ENCODE measurements at regions not wholly inside any gene's neighbourhood (a gene's known extent, or its start where the extent isn't known, plus 50 kb on each side); places are given as distances from the start of the nearest gene placed in this dataset.

DNA sequence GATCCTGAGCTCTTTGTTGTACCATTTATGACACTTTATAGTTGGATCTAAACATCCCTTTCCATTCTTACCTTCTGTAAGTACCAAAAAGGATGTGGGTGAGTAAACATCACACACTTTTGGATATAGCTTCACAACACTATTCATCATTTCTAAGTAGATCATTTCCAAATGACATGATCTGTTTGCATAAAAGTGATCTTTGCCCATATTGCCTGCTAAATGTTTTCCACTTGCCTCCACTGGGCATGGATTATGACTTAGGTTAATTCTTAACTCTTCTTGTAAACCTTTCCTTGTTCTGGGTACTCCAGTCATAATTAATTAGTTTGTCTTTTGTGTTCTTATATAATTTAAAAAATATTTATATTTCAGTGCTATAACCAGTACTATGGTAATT, 244.9 kb upstream of the AGA start:
- no peaks in the 10 kb centered on the region for H3K4me1 Mint-ChIP-seq
- H3K27me3 Mint-ChIP-seq, result peaks cover 7% of the 10 kb centered on the region
- no peak for ATAC-seq (replicated peaks)
- H3K36me3 Mint-ChIP-seq (ENCODE audit: low read depth), result no peaks in the 10 kb centered on the region
- no peaks in the 10 kb centered on the region for H3K9me3 Mint-ChIP-seq
- H3K27ac Mint-ChIP-seq, result no peak overlapping the region
- no peak overlapping the region for H3K4me3 Mint-ChIP-seq

DNA sequence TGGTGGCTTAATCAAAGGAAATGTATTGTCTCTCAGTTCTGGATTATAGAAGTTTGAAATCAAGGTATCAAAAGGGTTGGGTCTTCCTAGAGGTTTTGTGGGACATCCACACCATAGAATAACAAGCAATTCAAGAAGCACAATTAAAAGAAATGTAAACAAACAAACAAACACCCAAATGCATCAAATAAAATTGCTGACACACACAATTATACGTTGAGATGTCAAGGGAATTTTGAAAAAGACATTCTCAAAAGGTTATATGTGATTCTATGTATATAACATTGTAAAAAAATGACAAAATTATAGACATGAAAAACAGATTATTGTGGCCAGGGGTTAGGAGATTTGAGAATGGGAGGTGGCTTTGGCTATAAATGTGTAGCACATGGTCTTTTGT, 250.7 kb upstream of the AGA start:
- no peaks in the 10 kb centered on the region for H3K4me1 Mint-ChIP-seq
- no peaks in the 10 kb centered on the region for H3K36me3 Mint-ChIP-seq (ENCODE audit: low read depth)
- peaks cover 7% of the 10 kb centered on the region for H3K27me3 Mint-ChIP-seq
- no peak for ATAC-seq (replicated peaks)
- H3K9me3 Mint-ChIP-seq, result no peaks in the 10 kb centered on the region
- H3K27ac Mint-ChIP-seq, result no peak overlapping the region
- no peak overlapping the region for H3K4me3 Mint-ChIP-seq

DNA sequence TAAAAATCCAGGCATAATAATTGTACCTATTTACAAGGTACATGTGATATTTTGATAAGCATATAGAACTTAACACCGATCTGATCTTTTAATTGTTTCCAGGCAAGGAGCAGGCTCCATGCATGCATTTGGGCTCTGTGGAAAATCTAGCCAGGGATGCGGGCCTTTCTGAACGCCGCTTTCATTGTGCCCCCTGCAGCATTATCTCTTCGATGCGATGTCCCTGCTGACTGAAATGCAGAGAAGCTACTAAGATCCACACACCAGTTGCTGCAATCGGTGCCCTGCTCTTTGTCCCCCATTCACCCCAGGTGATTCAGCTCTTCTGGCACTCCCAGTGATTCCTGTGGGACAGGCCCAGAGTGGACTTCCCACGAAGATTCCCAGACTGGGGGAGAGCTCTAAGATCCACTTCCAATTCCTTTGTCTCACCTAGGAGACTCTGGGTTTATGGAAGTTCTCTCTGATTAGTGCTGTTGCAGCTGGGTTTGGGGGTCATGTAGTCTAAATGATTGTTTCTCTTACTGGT, 254.3 kb upstream of the AGA start:
- H3K9me3 Mint-ChIP-seq, result peaks cover 2% of the 10 kb centered on the region
- peaks cover 5% of the 10 kb centered on the region for H3K27me3 Mint-ChIP-seq
- H3K27ac Mint-ChIP-seq, result no peak overlapping the region
- H3K4me1 Mint-ChIP-seq, result no peaks in the 10 kb centered on the region
- H3K4me3 Mint-ChIP-seq, result no peak overlapping the region
- ATAC-seq (replicated peaks), result no peak
- no peaks in the 10 kb centered on the region for H3K36me3 Mint-ChIP-seq (ENCODE audit: low read depth)

DNA sequence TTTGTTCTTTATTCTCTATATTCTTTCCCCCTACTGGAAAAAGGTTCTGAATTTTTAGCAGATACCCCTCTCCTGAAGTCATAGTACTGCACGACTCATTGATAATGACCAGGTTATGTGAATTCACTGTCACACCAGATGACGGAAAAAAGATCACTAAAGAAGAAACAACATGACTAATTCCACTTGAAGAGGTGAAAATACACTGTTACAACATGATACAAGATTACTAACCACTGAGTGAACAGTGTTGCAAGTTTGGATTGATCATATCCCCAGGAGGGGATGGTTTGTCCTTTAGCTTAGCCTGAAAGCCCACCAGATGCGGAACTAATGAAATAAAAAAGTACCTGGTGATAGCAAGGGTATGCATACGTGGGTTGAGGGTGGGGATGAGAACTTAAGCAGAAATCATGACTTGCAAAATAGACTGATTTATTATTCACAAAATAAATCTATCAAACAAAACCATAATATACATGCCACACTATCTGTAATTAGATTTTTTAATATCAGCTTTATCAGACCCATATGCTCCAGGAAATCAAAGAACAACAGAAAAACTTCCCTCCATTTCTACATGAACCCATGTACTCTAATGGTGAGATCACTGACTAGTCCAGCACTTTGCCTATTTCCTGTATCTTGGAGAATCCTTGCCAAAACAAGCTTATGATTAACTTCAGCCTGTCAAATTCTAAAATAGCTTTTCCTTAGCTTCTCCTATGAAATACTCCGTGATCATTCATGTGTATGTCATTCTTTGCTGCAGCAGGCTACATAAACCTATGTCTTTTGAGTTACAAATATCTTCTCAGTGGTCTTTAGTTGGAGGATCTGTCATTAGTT, 257.4 kb upstream of the AGA start:
- ATAC-seq (replicated peaks), result no peak
- Mint-ChIP-seq H3K27me3 (peaks cover 6% of the 10 kb centered on the region), H3K4me3 (no peak overlapping the region), H3K36me3 (ENCODE audit: low read depth) (no peaks in the 10 kb centered on the region), H3K4me1 (no peaks in the 10 kb centered on the region), H3K9me3 (peaks cover 7% of the 10 kb centered on the region), H3K27ac (no peak overlapping the region)

DNA sequence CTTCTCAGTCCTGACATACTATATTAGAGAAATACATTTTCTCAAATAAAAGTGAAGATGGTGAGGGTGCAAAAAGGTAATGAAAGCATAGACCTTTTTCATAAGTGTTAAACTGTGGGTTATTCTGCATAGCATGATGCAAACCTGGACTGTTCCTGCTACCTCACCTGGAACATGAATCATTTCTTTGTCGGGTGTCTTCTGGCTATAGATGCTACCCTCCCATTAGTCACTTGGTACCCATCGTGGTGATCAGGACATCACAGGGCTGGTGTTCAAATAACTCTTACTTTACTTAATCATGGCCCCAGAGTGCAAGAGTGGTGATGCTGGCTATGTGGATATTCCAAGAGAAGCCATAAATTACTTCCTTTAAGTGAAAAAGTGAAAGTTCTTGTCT, 264.7 kb upstream of the AGA start:
- no peaks in the 10 kb centered on the region for H3K27me3 Mint-ChIP-seq
- peaks cover 1% of the 10 kb centered on the region for H3K9me3 Mint-ChIP-seq
- no peaks in the 10 kb centered on the region for H3K4me1 Mint-ChIP-seq
- H3K4me3 Mint-ChIP-seq, result no peak overlapping the region
- ATAC-seq (replicated peaks), result no peak
- H3K27ac Mint-ChIP-seq, result no peak overlapping the region
- no peaks in the 10 kb centered on the region for H3K36me3 Mint-ChIP-seq (ENCODE audit: low read depth)

DNA sequence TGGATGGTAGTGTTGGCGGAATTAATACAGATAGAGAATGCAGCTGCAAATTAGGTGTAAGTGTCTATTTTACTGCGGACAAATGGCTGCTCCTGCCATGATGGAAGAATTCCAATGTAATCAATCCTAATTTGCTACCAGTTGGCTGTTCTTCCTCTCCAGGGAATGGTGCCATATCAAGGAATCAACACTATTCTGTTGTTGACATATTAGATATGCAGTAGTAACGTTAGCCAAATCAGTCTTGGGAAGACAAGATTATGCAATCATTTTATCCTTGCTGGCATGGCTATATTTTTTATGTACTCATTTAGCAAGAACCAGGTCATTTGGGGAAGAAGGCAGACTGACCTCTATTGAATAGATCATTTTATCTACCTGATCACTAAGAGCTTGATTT, 271.2 kb upstream of the AGA start:
- H3K4me3 Mint-ChIP-seq, result no peak overlapping the region
- H3K27ac Mint-ChIP-seq, result no peak overlapping the region
- H3K27me3 Mint-ChIP-seq, result peaks cover 4% of the 10 kb centered on the region
- no peaks in the 10 kb centered on the region for H3K4me1 Mint-ChIP-seq
- ATAC-seq (replicated peaks), result no peak
- H3K9me3 Mint-ChIP-seq, result no peaks in the 10 kb centered on the region
- H3K36me3 Mint-ChIP-seq (ENCODE audit: low read depth), result no peaks in the 10 kb centered on the region

DNA sequence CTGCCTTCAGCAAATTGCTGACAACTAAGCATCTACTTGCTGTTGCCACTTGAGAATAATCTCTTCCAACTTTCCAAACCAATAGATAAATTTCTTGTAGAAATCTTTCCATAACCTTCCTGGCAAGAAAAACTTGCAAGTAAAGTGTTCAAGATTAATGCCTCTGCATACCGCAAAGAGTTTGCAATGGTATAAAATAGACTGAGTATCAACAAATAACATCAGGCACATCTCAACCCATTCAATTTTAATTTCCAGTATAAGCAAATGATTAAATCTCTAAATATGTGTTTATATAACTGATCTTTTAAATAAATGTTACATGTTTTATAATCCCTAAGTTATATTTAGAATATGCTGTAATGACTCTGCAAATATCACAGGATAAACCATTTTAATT, 275.2 kb upstream of the AGA start:
- Mint-ChIP-seq H3K4me3 (no peak overlapping the region), H3K4me1 (no peaks in the 10 kb centered on the region), H3K27ac (no peak overlapping the region), H3K36me3 (ENCODE audit: low read depth) (no peaks in the 10 kb centered on the region), H3K9me3 (no peaks in the 10 kb centered on the region), H3K27me3 (peaks cover 4% of the 10 kb centered on the region)
- no peak for ATAC-seq (replicated peaks)

DNA sequence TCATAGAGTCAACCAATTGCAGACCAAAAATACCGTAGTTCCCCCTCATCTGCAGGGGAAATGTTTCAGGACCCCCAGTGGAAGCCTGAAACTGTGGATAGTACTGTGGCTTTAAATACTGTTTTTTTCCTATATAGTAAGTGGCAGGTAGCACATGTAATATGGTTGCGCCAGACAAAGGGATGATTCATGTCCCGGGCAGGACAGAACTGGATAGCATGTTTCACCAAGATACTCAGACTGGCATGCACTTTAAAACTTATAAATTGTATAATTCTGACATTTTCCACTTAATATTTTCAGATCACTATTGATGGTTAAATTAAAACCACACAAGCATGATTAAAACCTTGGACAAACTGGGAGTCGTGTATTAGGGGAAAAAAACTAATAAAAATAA, 276.3 kb upstream of the AGA start:
- Mint-ChIP-seq H3K27ac (no peak overlapping the region), H3K4me3 (no peak overlapping the region), H3K9me3 (no peaks in the 10 kb centered on the region), H3K36me3 (ENCODE audit: low read depth) (no peaks in the 10 kb centered on the region), H3K4me1 (no peaks in the 10 kb centered on the region), H3K27me3 (peaks cover 4% of the 10 kb centered on the region)
- ATAC-seq (replicated peaks), result no peak

DNA sequence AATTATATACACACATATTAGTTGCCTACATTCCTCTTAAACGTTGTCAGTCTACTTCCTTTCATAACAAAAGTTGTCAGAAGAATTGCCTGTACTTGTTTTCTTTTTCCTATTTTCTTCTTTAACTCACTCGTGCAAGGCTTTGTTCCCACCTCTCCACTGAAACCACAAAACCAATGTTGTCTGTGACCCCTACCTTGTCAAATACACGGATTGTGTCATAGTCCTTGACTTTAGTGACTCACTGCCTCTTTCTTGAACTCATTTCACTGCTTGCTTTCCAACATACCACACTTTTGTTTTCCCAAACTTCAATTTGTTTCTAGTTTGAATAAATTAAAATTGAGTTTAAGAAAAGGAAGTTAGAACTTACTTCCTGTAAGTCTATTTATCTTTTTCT, 283.9 kb upstream of the AGA start:
- H3K9me3 Mint-ChIP-seq, result no peaks in the 10 kb centered on the region
- no peak overlapping the region for H3K27ac Mint-ChIP-seq
- H3K4me3 Mint-ChIP-seq, result no peak overlapping the region
- no peaks in the 10 kb centered on the region for H3K36me3 Mint-ChIP-seq (ENCODE audit: low read depth)
- ATAC-seq (replicated peaks), result no peak
- no peaks in the 10 kb centered on the region for H3K27me3 Mint-ChIP-seq
- no peaks in the 10 kb centered on the region for H3K4me1 Mint-ChIP-seq

DNA sequence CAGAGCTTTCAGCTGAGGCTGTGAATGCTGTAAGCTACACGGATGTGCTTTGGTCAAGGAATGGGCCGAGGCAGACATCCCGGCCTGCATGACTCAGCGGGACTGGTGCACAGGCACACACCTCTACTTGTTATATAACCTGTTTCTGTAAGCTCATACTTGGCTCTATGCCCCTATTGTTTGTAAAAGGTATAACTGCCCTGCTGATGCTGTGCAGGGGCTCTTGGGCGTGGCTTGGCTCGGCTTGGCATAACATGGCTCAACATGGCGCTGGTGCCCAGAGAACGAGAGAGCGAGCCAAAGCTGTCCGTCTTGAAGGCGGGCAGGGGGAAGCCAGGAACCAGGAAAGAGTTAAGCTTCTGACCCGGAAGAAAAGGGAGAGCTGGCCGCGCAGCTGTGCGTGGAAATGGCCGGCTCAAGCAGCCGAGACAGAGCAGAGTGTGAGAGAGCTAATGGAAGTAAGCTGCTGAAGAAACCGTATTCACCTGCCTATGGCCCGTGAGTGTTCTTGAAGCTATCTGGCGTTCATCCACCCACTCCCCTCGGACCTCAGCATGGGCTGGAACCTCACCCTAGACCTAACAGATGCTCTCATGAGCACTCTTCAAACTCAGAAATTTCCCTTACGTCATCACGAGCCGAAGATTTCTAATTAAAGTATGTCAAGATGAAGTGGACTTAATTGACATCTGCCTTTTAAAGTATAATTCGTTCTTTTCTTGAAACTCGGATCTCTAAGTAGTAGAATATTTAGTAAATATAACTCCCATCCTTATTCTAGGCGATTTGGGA, 286.3 kb upstream of the AGA start:
- Mint-ChIP-seq H3K4me1 (no peaks in the 10 kb centered on the region), H3K9me3 (no peaks in the 10 kb centered on the region), H3K27ac (no peak overlapping the region), H3K4me3 (no peak overlapping the region), H3K36me3 (ENCODE audit: low read depth) (no peaks in the 10 kb centered on the region), H3K27me3 (no peaks in the 10 kb centered on the region)
- no peak for ATAC-seq (replicated peaks)

DNA sequence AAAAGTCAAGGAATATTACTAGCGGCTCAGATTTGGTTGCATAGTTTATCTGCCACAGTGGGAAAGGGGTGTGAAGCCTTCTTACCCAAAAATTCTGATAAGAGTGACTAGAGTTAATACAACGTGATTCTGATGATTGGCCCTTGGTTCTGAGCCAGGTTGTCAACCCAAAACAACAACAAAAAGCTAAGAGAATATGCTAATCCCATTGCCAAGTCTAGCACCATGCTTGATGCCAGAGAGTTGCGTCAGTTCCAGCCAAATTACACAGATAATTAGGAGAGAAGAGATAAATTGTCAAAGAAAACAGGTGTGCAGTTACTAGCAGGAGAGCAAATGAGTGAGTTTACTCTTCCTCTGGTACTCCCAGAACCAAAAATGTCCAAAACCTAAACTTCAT, 287.4 kb upstream of the AGA start:
- no peaks in the 10 kb centered on the region for H3K9me3 Mint-ChIP-seq
- H3K4me3 Mint-ChIP-seq, result no peak overlapping the region
- no peaks in the 10 kb centered on the region for H3K27me3 Mint-ChIP-seq
- H3K4me1 Mint-ChIP-seq, result no peaks in the 10 kb centered on the region
- H3K36me3 Mint-ChIP-seq (ENCODE audit: low read depth), result no peaks in the 10 kb centered on the region
- ATAC-seq (replicated peaks), result no peak
- no peak overlapping the region for H3K27ac Mint-ChIP-seq

DNA sequence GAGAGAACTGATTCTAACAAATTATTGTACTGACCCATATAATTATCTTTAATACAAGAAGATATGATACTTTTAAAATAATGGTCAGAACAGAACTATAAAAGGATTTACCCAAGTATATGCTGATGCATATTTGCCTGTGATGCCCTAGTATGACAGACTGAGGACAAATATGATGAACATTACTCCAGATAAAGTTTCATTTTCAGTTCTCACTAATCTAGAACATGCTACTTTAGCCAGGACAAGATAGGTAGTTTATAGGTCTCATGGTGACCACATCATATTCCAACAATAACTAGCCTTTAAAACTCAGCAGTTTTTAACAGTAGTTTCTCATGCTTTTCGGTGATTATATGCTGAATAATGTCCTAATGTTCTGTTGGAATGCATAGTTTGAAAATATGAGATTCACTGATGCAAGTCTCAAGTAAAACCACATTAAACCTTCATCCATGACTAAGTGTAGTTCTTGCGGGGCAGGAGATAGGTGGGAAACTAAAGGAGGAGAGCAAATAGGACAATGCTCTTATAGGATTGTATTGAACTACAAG, 295.2 kb upstream of the AGA start:
- Mint-ChIP-seq H3K36me3 (ENCODE audit: low read depth) (no peaks in the 10 kb centered on the region), H3K4me3 (no peak overlapping the region), H3K27ac (no peak overlapping the region), H3K4me1 (no peaks in the 10 kb centered on the region), H3K27me3 (no peaks in the 10 kb centered on the region), H3K9me3 (no peaks in the 10 kb centered on the region)
- no peak for ATAC-seq (replicated peaks)

DNA sequence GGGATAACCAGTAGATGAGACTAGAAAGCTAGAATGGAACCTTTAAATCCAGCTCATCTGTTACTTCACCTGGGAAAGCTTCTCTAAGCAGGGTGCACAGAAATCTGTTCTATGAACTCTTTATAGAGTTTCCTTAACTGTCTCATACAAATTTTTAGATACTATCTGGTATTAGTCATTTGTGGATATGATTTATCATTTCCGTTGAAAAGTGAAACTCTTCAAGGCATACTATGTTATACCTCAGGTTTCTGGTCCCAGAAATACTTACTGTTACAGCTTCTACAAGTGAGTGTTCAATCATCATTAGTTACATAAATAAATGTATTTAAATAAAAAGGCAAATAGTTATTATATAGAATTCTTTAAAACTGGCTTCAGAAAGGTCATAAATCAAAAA, 298.3 kb upstream of the AGA start:
- H3K4me1 Mint-ChIP-seq, result no peaks in the 10 kb centered on the region
- peak; percentile 84 for ATAC-seq (replicated peaks)
- no peak overlapping the region for H3K27ac Mint-ChIP-seq
- no peaks in the 10 kb centered on the region for H3K36me3 Mint-ChIP-seq (ENCODE audit: low read depth)
- no peaks in the 10 kb centered on the region for H3K27me3 Mint-ChIP-seq
- no peak overlapping the region for H3K4me3 Mint-ChIP-seq
- H3K9me3 Mint-ChIP-seq, result no peaks in the 10 kb centered on the region

DNA sequence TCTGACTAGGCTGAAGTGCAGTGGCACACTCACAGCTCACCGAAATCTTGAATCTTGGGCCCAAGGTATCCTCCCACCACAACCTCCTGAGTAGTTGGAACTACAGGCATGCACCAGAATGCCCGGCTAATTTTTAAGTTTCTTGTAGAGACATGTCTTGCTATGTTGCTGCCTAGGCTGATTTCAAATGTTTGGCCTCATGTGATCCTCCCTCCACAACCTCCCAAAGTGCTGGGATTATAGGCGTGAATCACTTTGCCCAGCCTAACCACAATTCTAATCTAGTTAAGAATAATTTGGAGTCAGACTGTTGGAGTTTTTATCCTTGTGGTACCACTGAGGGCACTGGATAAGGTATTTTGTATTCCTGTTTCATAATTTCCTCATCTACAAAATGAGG, 317.5 kb upstream of the AGA start:
- no peaks in the 10 kb centered on the region for H3K4me1 Mint-ChIP-seq
- no peak overlapping the region for H3K4me3 Mint-ChIP-seq
- H3K9me3 Mint-ChIP-seq, result no peaks in the 10 kb centered on the region
- ATAC-seq (replicated peaks), result no peak
- H3K36me3 Mint-ChIP-seq (ENCODE audit: low read depth), result no peaks in the 10 kb centered on the region
- no peaks in the 10 kb centered on the region for H3K27me3 Mint-ChIP-seq
- no peak overlapping the region for H3K27ac Mint-ChIP-seq

DNA sequence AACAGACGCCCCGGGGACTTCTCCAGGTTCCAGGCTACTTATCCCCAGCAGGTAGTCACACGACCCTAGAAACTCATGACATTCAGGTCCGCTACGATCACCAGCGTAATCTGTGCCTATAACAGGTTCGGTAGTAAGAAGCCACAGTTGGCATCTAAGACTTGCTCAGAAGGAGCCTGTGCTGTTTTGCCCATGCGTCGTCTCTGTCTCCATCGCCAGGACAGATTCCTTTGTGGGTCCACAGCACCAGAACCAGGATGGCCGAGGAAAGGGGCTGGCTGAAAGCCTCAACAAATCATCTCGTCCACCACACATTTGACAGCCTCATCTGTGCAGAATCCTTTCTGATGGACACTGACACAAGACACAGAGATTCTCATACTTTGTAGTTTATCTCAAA, 319.5 kb upstream of the AGA start:
- Mint-ChIP-seq H3K4me3 (no peak overlapping the region), H3K36me3 (ENCODE audit: low read depth) (no peaks in the 10 kb centered on the region), H3K27me3 (no peaks in the 10 kb centered on the region), H3K4me1 (no peaks in the 10 kb centered on the region), H3K27ac (no peak overlapping the region), H3K9me3 (no peaks in the 10 kb centered on the region)
- ATAC-seq (replicated peaks), result no peak
